ENCODE measurements at regions not wholly inside any gene's neighbourhood (a gene's known extent, or its start where the extent isn't known, plus 50 kb on each side); places are given as distances from the start of the nearest gene placed in this dataset.
A peak's percentile ranks its signal among the peaks of the same experiment; 100 is the strongest.

- peaks cover 88% of the 10 kb centered on the region for H3K4me1 Mint-ChIP-seq (ENCODE audit: low read depth)
- Histone ChIP-seq H3K4me1 (ENCODE audit: insufficient read depth, low read length) (peaks cover 53% of the 10 kb centered on the region), H3K27ac (ENCODE audit: low read depth in 1 of 2, low read length in 2 of 2) (no peak overlapping the region), H3K9me3 (ENCODE audit: control insufficient read depth in 1 of 2, insufficient read depth in 1 of 2, low read length in 2 of 2) (no peaks in the 10 kb centered on the region), H3K36me3 (ENCODE audit: insufficient read depth, low read length) (no peaks in the 10 kb centered on the region), H3K4me3 (ENCODE audit: low read length) (no peak overlapping the region), H3K27me3 (ENCODE audit: control insufficient read depth in 1 of 2, insufficient read depth in 2 of 2, low read length in 2 of 2) (no peaks in the 10 kb centered on the region)
- DNase-seq (peak in 3 of 14 experiments; percentile 15 to 28 (median 24)), ATAC-seq (ENCODE audit: poor library complexity) (peak; percentile 49)
- no peaks in the 10 kb centered on the region for H3K9me3 Mint-ChIP-seq
- TF ChIP-seq CTCF (IDR thresholded peaks at IDR 0.05) = no peak
- H3K27me3 Mint-ChIP-seq = no peaks in the 10 kb centered on the region
- H3K27ac Mint-ChIP-seq = peak overlapping the region; percentile 77
- ChIA-PET POLR2A (interaction anchor here (0.6 to 1.4 kb wide), 3 partner anchors 9 to 473 kb away, joined by 3 to 12 read pairs (median 5); no protein-coding TSS in a partner anchor), CTCF (no interaction called here)
- H3K36me3 Mint-ChIP-seq (ENCODE audit: low read depth) = no peaks in the 10 kb centered on the region
- H3K4me3 Mint-ChIP-seq = peak overlapping the region; percentile 68
- intact Hi-C loops (cut with DNase I, micrococcal nuclease) = loop anchor here in 1 of 2 experiments (10.0 kb wide), 1 partner anchor 47 kb away; no protein-coding TSS in a partner anchor
Observed at GRCh38 chr3:177547711-177548350, 350.5 kb upstream of the TBL1XR1 start.

GRCh38 chr3:177550667-177551066, 353.4 kb upstream of the TBL1XR1 start:
- H3K4me3 Mint-ChIP-seq = no peak overlapping the region
- peaks cover 61% of the 10 kb centered on the region for H3K4me1 ChIP-seq (ENCODE audit: insufficient read depth, low read length)
- POLR2A ChIA-PET = interaction anchor here (1.7 to 4.4 kb wide), 3 partner anchors 12 to 354 kb away, joined by 7 to 18 read pairs (median 7); partner anchors contain the start of gene TBL1XR1
- H3K4me1 Mint-ChIP-seq (ENCODE audit: low read depth) = peaks cover 95% of the 10 kb centered on the region
- no peaks in the 10 kb centered on the region for H3K36me3 ChIP-seq (ENCODE audit: insufficient read depth, low read length)
- no peaks in the 10 kb centered on the region for H3K27me3 ChIP-seq (ENCODE audit: control insufficient read depth in 1 of 2, insufficient read depth in 2 of 2, low read length in 2 of 2)
- CTCF ChIA-PET = no interaction called here
- no peaks in the 10 kb centered on the region for H3K27me3 Mint-ChIP-seq
- intact Hi-C loops (cut with DNase I, micrococcal nuclease) = loop anchor here in 1 of 2 experiments (5.0 kb wide), 1 partner anchor 42 kb away; no protein-coding TSS in a partner anchor
- no peaks in the 10 kb centered on the region for H3K36me3 Mint-ChIP-seq (ENCODE audit: low read depth)
- DNase-seq (no peak), ATAC-seq (ENCODE audit: poor library complexity) (no peak)
- no peaks in the 10 kb centered on the region for H3K9me3 Mint-ChIP-seq
- H3K27ac Mint-ChIP-seq = peak overlapping the region; percentile 76
- no peaks in the 10 kb centered on the region for H3K9me3 ChIP-seq (ENCODE audit: control insufficient read depth in 1 of 2, insufficient read depth in 1 of 2, low read length in 2 of 2)
- H3K4me3 ChIP-seq (ENCODE audit: low read length) = no peak overlapping the region
- TF ChIP-seq CTCF (IDR thresholded peaks at IDR 0.05) = no peak
- H3K27ac ChIP-seq (ENCODE audit: low read depth in 1 of 2, low read length in 2 of 2) = no peak overlapping the region

GRCh38 chr3:177551431-177551836, 354.2 kb upstream of the TBL1XR1 start:
- ChIA-PET POLR2A (interaction anchor here (0.6 to 4.4 kb wide), 7 partner anchors 9 to 453 kb away, joined by 3 to 18 read pairs (median 4); partner anchors contain the start of gene TBL1XR1), CTCF (no interaction called here)
- Mint-ChIP-seq H3K4me1 (ENCODE audit: low read depth) (peaks cover 93% of the 10 kb centered on the region), H3K27me3 (no peaks in the 10 kb centered on the region), H3K4me3 (peak overlapping the region; percentile 47), H3K27ac (peak overlapping the region; percentile 76), H3K36me3 (ENCODE audit: low read depth) (no peaks in the 10 kb centered on the region), H3K9me3 (no peaks in the 10 kb centered on the region)
- H3K36me3 ChIP-seq (ENCODE audit: insufficient read depth, low read length) = no peaks in the 10 kb centered on the region
- no peak overlapping the region for H3K4me3 ChIP-seq (ENCODE audit: low read length)
- ATAC-seq (ENCODE audit: poor library complexity) (peak; percentile 72), DNase-seq (peak in 4 of 14 experiments; percentile 18 to 53 (median 36))
- no peaks in the 10 kb centered on the region for H3K27me3 ChIP-seq (ENCODE audit: control insufficient read depth in 1 of 2, insufficient read depth in 2 of 2, low read length in 2 of 2)
- H3K4me1 ChIP-seq (ENCODE audit: insufficient read depth, low read length) = peaks cover 60% of the 10 kb centered on the region
- H3K27ac ChIP-seq (ENCODE audit: low read depth in 1 of 2, low read length in 2 of 2) = peak overlapping the region in 1 of 2 donors; percentile 4
- no peak for TF ChIP-seq CTCF (IDR thresholded peaks at IDR 0.05)
- intact Hi-C loops (cut with DNase I, micrococcal nuclease) = loop anchor here in 1 of 2 experiments (5.0 kb wide), 1 partner anchor 41 kb away; no protein-coding TSS in a partner anchor
- no peaks in the 10 kb centered on the region for H3K9me3 ChIP-seq (ENCODE audit: control insufficient read depth in 1 of 2, insufficient read depth in 1 of 2, low read length in 2 of 2)
